WTC11 (cell line): ENCODE measurements at regions not wholly inside any gene's neighbourhood (a gene's known extent, or its start where the extent isn't known, plus 50 kb on each side); places are given as distances from the start of the nearest gene placed in this dataset.

Source experiments
- CREM ChIP-seq: sonication (generic); formaldehyde crosslinking; IDR thresholded peaks from 2 replicates; pipeline ENCODE4 v1.8.1; 2022; ENCODE audit warnings: mild to moderate bottlenecking, missing genetic modification reagents, moderate library complexity
- CTCF ChIP-seq: fragments of 200-600 bp; IDR thresholded peaks from 2 replicates; pipeline ENCODE4 v1.8.0; 2022; ENCODE audit warnings: antibody characterized with exemption
- ESRRA ChIP-seq: sonication (generic); formaldehyde crosslinking; IDR thresholded peaks from 2 replicates; pipeline ENCODE4 v1.8.1; 2022; ENCODE audit warnings: mild to moderate bottlenecking, missing genetic modification reagents, borderline replicate concordance
- IRF1 ChIP-seq: sonication (generic); formaldehyde crosslinking; IDR thresholded peaks from 2 replicates; pipeline ENCODE4 v1.8.0; 2023; ENCODE audit warnings: missing genetic modification reagents
- MAX ChIP-seq: sonication (generic); formaldehyde crosslinking; IDR thresholded peaks from 2 replicates; pipeline ENCODE4 v1.8.0; 2022; ENCODE audit warnings: mild to moderate bottlenecking, missing genetic modification reagents
- PRDM15 ChIP-seq: sonication (generic); formaldehyde crosslinking; IDR thresholded peaks from 2 replicates; pipeline ENCODE4 v1.8.0; 2022; ENCODE audit warnings: missing genetic modification reagents
- SMAD3 ChIP-seq: sonication (generic); formaldehyde crosslinking; IDR thresholded peaks from 2 replicates; pipeline ENCODE4 v1.8.0; 2022; ENCODE audit warnings: missing genetic modification reagents, mild to moderate bottlenecking, borderline replicate concordance

GRCh38 chr2:167790189-167790588 is 457.2 kb downstream of the STK39 start:
- TF ChIP-seq SMAD3: no peak
- TF ChIP-seq ESRRA: no peak
- no peak for TF ChIP-seq PRDM15 (CRISPR knock-in tag)
- TF ChIP-seq CTCF: no peak
- no peak for TF ChIP-seq IRF1 (CRISPR knock-in tag)
- no peak for TF ChIP-seq MAX
- TF ChIP-seq CREM: no peak
